Upper lobe of right lung (tissue), 1 donor: ENCODE measurements at regions not wholly inside any gene's neighbourhood (a gene's known extent, or its start where the extent isn't known, plus 50 kb on each side); places are given as distances from the start of the nearest gene placed in this dataset.
A peak's percentile ranks its signal among the peaks of the same experiment; 100 is the strongest.

Source experiments
- ATAC-seq: fragments of 200-7000 bp; cut with Tn5 transposase; one replicate; pipeline ENCODE4 v1.9.1; 2020; ENCODE audit warnings: mild to moderate bottlenecking, moderate library complexity
- DNase-seq: peaks from one replicate; pipeline ENCODE4 v3.0.0-alpha.2; 2020
- H3K27ac ChIP-seq: fragments of 200-600 bp; one replicate; pipeline ENCODE4 v1.8.0; 2022
- H3K27me3 ChIP-seq: fragments of 200-600 bp; one replicate; pipeline ENCODE4 v1.8.0; 2022; ENCODE audit warnings: mild to moderate bottlenecking
- H3K36me3 ChIP-seq: fragments of 200-600 bp; one replicate; pipeline ENCODE4 v1.8.0; 2022
- H3K4me1 ChIP-seq: fragments of 200-600 bp; one replicate; pipeline ENCODE4 v1.8.0; 2022
- H3K4me3 ChIP-seq: fragments of 200-600 bp; one replicate; pipeline ENCODE4 v1.8.0; 2022; ENCODE audit warnings: mild to moderate bottlenecking
- H3K9me3 ChIP-seq: fragments of 200-600 bp; one replicate; pipeline ENCODE4 v1.8.0; 2022
- intact Hi-C: fragments of 100-400 bp; cut with DNase I; formaldehyde crosslinking; loops from one replicate; pipeline ENCODE4 v1.11.0; 2022
- TF ChIP-seq, protein P1 (sequence below): fragments of 200-600 bp; IDR thresholded peaks from one replicate; pipeline ENCODE4 v1.8.0; 2022; ENCODE audit warnings: antibody characterized with exemption
- donor health status: DM: no; HTN: yes; CAD: no; lungs with severe emphysema.

DNA sequence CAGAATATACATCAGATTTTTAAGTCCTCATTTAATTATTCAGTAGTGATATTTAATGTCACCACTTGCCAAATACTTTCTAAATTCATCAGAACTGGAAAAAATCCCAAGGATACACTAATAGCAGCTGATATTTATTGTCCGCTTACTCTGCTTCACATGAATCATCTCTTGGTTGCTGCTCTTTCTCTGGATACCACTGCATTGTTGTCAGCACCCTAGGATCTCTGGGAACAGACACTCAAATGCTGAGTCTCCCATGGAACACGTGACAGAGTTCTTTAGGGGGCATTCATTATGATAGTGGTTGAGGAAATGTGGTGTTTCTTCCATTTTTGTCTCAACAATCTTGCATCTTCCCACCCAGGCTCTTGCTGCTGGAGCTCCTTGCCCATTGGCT is 318.0 kb downstream of the RFPL4B start:
- Histone ChIP-seq H3K4me3 (no peak overlapping the region), H3K9me3 (no peaks in the 10 kb centered on the region), H3K4me1 (no peaks in the 10 kb centered on the region), H3K36me3 (no peaks in the 10 kb centered on the region), H3K27me3 (no peaks in the 10 kb centered on the region), H3K27ac (no peak overlapping the region)
- DNase-seq (no peak), ATAC-seq (no peak)
- intact Hi-C loops, result no loop called here
- TF ChIP-seq, protein P1, sequence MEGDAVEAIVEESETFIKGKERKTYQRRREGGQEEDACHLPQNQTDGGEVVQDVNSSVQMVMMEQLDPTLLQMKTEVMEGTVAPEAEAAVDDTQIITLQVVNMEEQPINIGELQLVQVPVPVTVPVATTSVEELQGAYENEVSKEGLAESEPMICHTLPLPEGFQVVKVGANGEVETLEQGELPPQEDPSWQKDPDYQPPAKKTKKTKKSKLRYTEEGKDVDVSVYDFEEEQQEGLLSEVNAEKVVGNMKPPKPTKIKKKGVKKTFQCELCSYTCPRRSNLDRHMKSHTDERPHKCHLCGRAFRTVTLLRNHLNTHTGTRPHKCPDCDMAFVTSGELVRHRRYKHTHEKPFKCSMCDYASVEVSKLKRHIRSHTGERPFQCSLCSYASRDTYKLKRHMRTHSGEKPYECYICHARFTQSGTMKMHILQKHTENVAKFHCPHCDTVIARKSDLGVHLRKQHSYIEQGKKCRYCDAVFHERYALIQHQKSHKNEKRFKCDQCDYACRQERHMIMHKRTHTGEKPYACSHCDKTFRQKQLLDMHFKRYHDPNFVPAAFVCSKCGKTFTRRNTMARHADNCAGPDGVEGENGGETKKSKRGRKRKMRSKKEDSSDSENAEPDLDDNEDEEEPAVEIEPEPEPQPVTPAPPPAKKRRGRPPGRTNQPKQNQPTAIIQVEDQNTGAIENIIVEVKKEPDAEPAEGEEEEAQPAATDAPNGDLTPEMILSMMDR, result no peak

DNA sequence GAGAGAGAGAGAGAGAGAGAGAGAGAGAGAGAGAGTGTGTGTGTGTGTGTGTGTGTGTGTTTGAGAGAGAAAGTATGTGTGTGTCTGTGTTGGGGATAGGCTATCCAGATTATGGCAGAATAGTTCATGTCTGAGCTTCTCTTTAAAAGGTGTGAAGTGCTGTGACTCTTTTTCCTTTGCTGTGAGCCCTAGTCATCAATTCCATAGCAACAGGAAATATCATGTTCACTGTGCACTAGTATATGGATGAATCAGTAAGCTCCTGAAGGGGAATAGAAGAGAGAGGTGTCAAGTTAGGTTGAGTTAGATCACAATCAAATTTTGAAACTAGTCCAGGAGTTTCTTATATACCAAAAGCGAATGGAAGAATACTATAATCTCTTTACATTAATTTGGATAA is 318.7 kb downstream of the RFPL4B start:
- TF ChIP-seq, protein P1, result no peak
- Histone ChIP-seq H3K27me3 (no peaks in the 10 kb centered on the region), H3K4me3 (no peak overlapping the region), H3K36me3 (no peaks in the 10 kb centered on the region), H3K4me1 (no peaks in the 10 kb centered on the region), H3K27ac (no peak overlapping the region), H3K9me3 (no peaks in the 10 kb centered on the region)
- ATAC-seq (no peak), DNase-seq (no peak)
- intact Hi-C loops, result no loop called here

DNA sequence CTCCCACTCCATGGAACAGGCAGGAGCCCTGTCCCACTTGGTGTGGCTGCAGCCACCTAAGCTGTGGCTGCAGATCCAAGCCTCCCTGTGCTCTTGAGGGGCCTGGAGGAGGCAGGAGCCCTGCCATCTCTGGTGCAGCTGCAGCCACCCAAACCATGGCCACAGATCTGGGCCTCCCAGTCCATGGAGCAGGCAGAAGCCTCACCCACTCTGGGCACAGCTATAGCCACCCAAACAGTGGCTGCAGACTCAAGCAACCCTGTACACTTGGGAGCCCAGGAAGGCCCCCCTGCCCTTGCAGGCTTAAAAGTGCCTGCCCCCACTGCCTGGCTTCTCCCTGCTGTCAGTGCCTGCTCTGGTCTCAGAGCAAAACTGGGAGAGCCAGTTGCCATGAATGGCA is 320.3 kb downstream of the RFPL4B start:
- H3K9me3 ChIP-seq, result no peaks in the 10 kb centered on the region
- no peaks in the 10 kb centered on the region for H3K4me1 ChIP-seq
- H3K4me3 ChIP-seq, result no peak overlapping the region
- no peaks in the 10 kb centered on the region for H3K36me3 ChIP-seq
- ATAC-seq (peak; percentile 24), DNase-seq (no peak)
- no peak overlapping the region for H3K27ac ChIP-seq
- TF ChIP-seq, protein P1, result no peak
- no peaks in the 10 kb centered on the region for H3K27me3 ChIP-seq
- intact Hi-C loops, result no loop called here

DNA sequence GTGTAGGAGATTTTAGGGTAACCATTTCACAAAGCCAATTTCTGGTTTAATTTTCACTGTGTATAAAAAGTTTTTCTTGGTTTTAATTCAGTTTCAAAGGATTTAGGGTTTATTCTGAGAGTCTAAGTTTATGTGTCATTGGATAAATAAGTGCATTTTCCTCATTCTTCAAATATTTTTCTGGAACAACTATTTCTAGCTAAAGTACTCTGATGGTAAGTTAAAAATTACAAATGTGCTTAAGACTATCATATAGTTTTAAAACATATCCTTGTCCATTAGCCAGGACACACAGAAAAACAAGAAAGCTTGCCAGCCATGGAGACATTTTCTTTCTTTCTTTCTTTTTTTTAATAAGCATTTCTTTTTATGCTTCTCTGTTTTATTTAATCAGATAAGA is 333.0 kb downstream of the RFPL4B start:
- H3K4me3 ChIP-seq, result no peak overlapping the region
- H3K4me1 ChIP-seq, result no peaks in the 10 kb centered on the region
- TF ChIP-seq, protein P1, result no peak
- ATAC-seq, result no peak
- H3K36me3 ChIP-seq, result no peaks in the 10 kb centered on the region
- intact Hi-C loops, result no loop called here
- H3K27me3 ChIP-seq, result no peaks in the 10 kb centered on the region
- no peaks in the 10 kb centered on the region for H3K9me3 ChIP-seq
- DNase-seq, result no peak
- no peak overlapping the region for H3K27ac ChIP-seq

DNA sequence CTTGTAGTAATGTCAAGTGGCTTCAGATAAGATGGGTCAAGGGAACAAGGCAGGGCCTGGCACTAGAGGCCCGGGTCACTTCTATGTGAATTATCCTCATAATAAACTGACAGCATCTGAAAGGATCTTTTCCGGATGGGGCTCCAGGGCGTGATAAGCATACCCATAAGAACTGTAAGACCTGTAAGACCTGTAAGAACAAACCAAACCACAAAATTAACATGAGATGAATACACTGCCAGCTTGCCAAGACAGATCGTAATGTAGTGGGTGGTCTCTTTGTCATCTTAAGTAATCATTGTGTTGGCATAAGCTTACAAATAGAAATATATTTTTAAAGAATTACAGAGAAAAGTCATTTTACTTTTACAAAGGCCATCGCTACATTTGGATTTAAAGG is 334.9 kb downstream of the RFPL4B start:
- Histone ChIP-seq H3K4me3 (no peak overlapping the region), H3K9me3 (no peaks in the 10 kb centered on the region), H3K27ac (no peak overlapping the region), H3K4me1 (no peaks in the 10 kb centered on the region), H3K27me3 (no peaks in the 10 kb centered on the region), H3K36me3 (no peaks in the 10 kb centered on the region)
- intact Hi-C loops, result no loop called here
- TF ChIP-seq, protein P1, result no peak
- ATAC-seq (no peak), DNase-seq (no peak)

DNA sequence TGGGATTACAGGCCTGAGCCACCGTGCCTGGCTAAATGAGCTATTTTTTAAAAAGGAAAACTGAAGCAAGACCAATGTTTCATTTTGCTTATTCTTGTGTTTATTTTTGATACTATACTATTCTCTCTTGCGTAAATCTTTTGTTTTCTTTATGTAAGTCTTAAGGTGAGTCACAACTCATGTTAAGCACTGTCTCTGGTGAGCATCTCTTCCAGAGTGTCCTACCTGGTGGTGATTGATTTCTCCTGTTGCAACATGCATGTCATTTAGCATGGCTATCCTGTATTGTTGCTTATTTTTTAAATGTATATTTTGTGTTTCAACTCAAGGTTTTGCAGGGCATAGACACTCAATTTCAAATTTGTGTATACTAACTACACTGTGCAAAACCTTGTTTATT is 336.0 kb downstream of the RFPL4B start:
- intact Hi-C loops, result no loop called here
- ATAC-seq (no peak), DNase-seq (no peak)
- no peaks in the 10 kb centered on the region for H3K9me3 ChIP-seq
- H3K27ac ChIP-seq, result no peak overlapping the region
- H3K36me3 ChIP-seq, result no peaks in the 10 kb centered on the region
- TF ChIP-seq, protein P1, result no peak
- H3K4me1 ChIP-seq, result no peaks in the 10 kb centered on the region
- H3K27me3 ChIP-seq, result no peaks in the 10 kb centered on the region
- H3K4me3 ChIP-seq, result no peak overlapping the region
